HepG2 (cell line): ENCODE measurements at regions not wholly inside any gene's neighbourhood (a gene's known extent, or its start where the extent isn't known, plus 50 kb on each side); places are given as distances from the start of the nearest gene placed in this dataset.

Experiments
- ARNT ChIP-seq: fragments of 450-650 bp; IDR thresholded peaks from 2 replicates; pipeline ENCODE4 v1.6.1; 2017
- SRSF9 ChIP-seq: fragments of 200-400 bp; formaldehyde crosslinking; IDR thresholded peaks from 2 replicates; pipeline ENCODE4 v1.6.1; 2018; ENCODE audit warnings: borderline replicate concordance, mild to moderate bottlenecking, low read depth, low read length; ENCODE audit not compliant: insufficient read depth, poor library complexity, severe bottlenecking
- TCF12 ChIP-seq, 2 experiments: fragments of 450-650 bp in 1 of 2; sonication (generic) in 1 of 2; formaldehyde crosslinking in 1 of 2; IDR thresholded peaks; 2 replicates each; pipeline versions ENCODE4 v1.6.1 to v1.8.0; 2017 to 2022; ENCODE audit warnings: antibody characterized with exemption in 1 of 2, mild to moderate bottlenecking in 1 of 2, missing genetic modification reagents in 1 of 2, moderate library complexity in 1 of 2
- ZNF644 ChIP-seq: IDR thresholded peaks from 2 replicates; pipeline ENCODE4 v1.6.1; 2016; ENCODE audit warnings: low read depth
- ZNF670 ChIP-seq: sonication (generic); formaldehyde crosslinking; IDR thresholded peaks from 2 replicates; pipeline ENCODE4 v1.8.0; 2022; ENCODE audit warnings: mild to moderate bottlenecking, missing genetic modification reagents, borderline replicate concordance

GRCh38 chr12:65536876-65537681 lies 258.6 kb downstream of the MSRB3 start:
- TF ChIP-seq ARNT (no peak), ZNF644 (CRISPR knock-in tag) (no peak), TCF12 (IDR thresholded peaks at IDR 0.05) (no peak), TCF12 (CRISPR knock-in tag; IDR thresholded peaks at IDR 0.05) (no peak), ZNF670 (CRISPR knock-in tag) (no peak), SRSF9 (no peak)
